Panc1 (cell line): ENCODE measurements at regions not wholly inside any gene's neighbourhood (a gene's known extent, or its start where the extent isn't known, plus 50 kb on each side); places are given as distances from the start of the nearest gene placed in this dataset.

Source experiments
- ATAC-seq: fragments of 200-7000 bp; cut with Tn5 transposase; 2 replicates; pipeline ENCODE4 v1.9.1; 2020; ENCODE audit warnings: mild to moderate bottlenecking, moderate library complexity
- BruUV-seq: library from RNA; stranded (reverse); fragments of 400-500 nt; replicated peaks from 2 replicates; lab custom pipeline; 2021; lab: Mats Ljungman, UMichigan
- CTCF ChIA-PET: fragments of 300-600 bp; sonication (Branson Sonifier 250); formaldehyde crosslinking; loops from one replicate; lab custom pipeline; 2022; ENCODE audit warnings: antibody characterized with exemption; lab: Charles Lee
- POLR2A ChIA-PET: fragments of 300-600 bp; sonication (Branson Sonifier 250); formaldehyde crosslinking; loops from one replicate; lab custom pipeline; 2022; ENCODE audit warnings: antibody characterized with exemption; lab: Charles Lee
- DNase-seq: peaks from one replicate; pipeline ENCODE4 v3.0.0-alpha.2; 2010; ENCODE audit warnings: low read depth, low spot score
- H3K27ac ChIP-seq: 2 replicates; pipeline ENCODE4 v1.5.1; 2011; ENCODE audit warnings: mild to moderate bottlenecking, low read length, inconsistent platforms
- H3K27me3 ChIP-seq: fragments of 200-500 bp; sonication (Bioruptor generic); 2 replicates; pipeline ENCODE4 v1.6.0; 2014; ENCODE audit warnings: low read length, inconsistent platforms; ENCODE audit not compliant: control insufficient read depth, insufficient read depth
- H3K36me3 ChIP-seq: fragments of 200-500 bp; sonication (Bioruptor generic); 2 replicates; pipeline ENCODE4 v1.5.1; 2014; ENCODE audit warnings: inconsistent platforms, mild to moderate bottlenecking, low read length, moderate library complexity; ENCODE audit not compliant: control insufficient read depth, insufficient read depth
- H3K4me1 ChIP-seq: 2 replicates; pipeline ENCODE4 v1.5.1; 2011; ENCODE audit warnings: inconsistent platforms, mild to moderate bottlenecking, low read length, moderate library complexity; ENCODE audit not compliant: control insufficient read depth, insufficient read depth
- H3K4me3 ChIP-seq, 2 experiments: 2 replicates each; pipeline ENCODE4 v1.5.1; 2011 to 2012; ENCODE audit warnings: low read depth in 2 of 2, low read length in 2 of 2, mild to moderate bottlenecking in 2 of 2, inconsistent platforms in 1 of 2, moderate library complexity in 1 of 2
- H3K9me3 ChIP-seq: fragments of 200-500 bp; sonication (Bioruptor generic); 2 replicates; pipeline ENCODE4 v1.5.1; 2014; ENCODE audit warnings: low read depth, mild to moderate bottlenecking, inconsistent platforms, low read length, moderate library complexity; ENCODE audit not compliant: control insufficient read depth, insufficient read depth
- CTCF ChIP-seq: fragments of 450-650 bp; IDR thresholded peaks from 2 replicates; pipeline ENCODE4 v1.5.1; 2017; ENCODE audit warnings: mild to moderate bottlenecking
- POLR2AphosphoS5 ChIP-seq: IDR thresholded peaks from 2 replicates; pipeline ENCODE4 v1.6.1; 2012; ENCODE audit warnings: mild to moderate bottlenecking, low read depth, low read length, moderate library complexity
- REST ChIP-seq, 2 experiments: IDR thresholded peaks; 2 replicates each; pipeline ENCODE4 v1.6.1; 2011 to 2012; ENCODE audit warnings: low read depth in 2 of 2, control low read depth in 1 of 2, low read length in 1 of 2, mild to moderate bottlenecking in 1 of 2, moderate library complexity in 1 of 2; ENCODE audit not compliant: insufficient read depth in 1 of 2
- SIN3A ChIP-seq: IDR thresholded peaks from 2 replicates; pipeline ENCODE4 v1.6.1; 2012; ENCODE audit warnings: low read depth, mild to moderate bottlenecking, low read length, moderate library complexity, borderline replicate concordance; ENCODE audit not compliant: insufficient read depth
- TCF7L2 ChIP-seq: IDR thresholded peaks from 2 replicates; pipeline ENCODE4 v1.6.1; 2011; ENCODE audit warnings: mild to moderate bottlenecking, low read depth, low read length, inconsistent platforms
- in situ Hi-C: cut with HindIII; loops from 2 replicates; pipeline ENCODE4 v1.10.0; 2016; ENCODE audit warnings: low sequenced_read_pairs, low pct_unique_long_range_greater_than_20kb
- intact Hi-C: fragments of 100-400 bp; cut with micrococcal nuclease; formaldehyde crosslinking; loops from one replicate; pipeline ENCODE4 v1.10.0; 2022; ENCODE audit not compliant: unreplicated experiment

- intact Hi-C loops: no loop called here
- TF ChIP-seq SIN3A (no peak), POLR2AphosphoS5 (no peak), REST (IDR thresholded peaks at IDR 0.05; ENCODE audit: insufficient read depth in 1 of 2, low read depth in 2 of 2, low read length in 1 of 2) (no peak), TCF7L2 (no peak), CTCF (no peak)
- in situ Hi-C loops: no loop called here
- ChIA-PET POLR2A (no interaction called here), CTCF (no interaction called here)
- no peaks in the 10 kb centered on the region for H3K4me1 ChIP-seq
- H3K27ac ChIP-seq: no peak overlapping the region
- H3K4me3 ChIP-seq: no peak overlapping the region
- DNase-seq (no peak), ATAC-seq (no peak)
- H3K9me3 ChIP-seq: no peaks in the 10 kb centered on the region
- H3K27me3 ChIP-seq: no peaks in the 10 kb centered on the region
- no TSS peak for BruUV-seq
- no peaks in the 10 kb centered on the region for H3K36me3 ChIP-seq
Measured at GRCh38 chr5:106649031-106649430, 1021.7 kb downstream of the EFNA5 start.

GRCh38 chr5:106648401-106648800, 1022.3 kb downstream of the EFNA5 start:
- intact Hi-C loops: no loop called here
- Histone ChIP-seq H3K4me3 (no peak overlapping the region), H3K4me1 (no peaks in the 10 kb centered on the region), H3K36me3 (no peaks in the 10 kb centered on the region), H3K27me3 (no peaks in the 10 kb centered on the region), H3K9me3 (no peaks in the 10 kb centered on the region), H3K27ac (no peak overlapping the region)
- ChIA-PET CTCF (no interaction called here), POLR2A (no interaction called here)
- in situ Hi-C loops: no loop called here
- DNase-seq (no peak), ATAC-seq (no peak)
- TF ChIP-seq REST (IDR thresholded peaks at IDR 0.05; ENCODE audit: insufficient read depth in 1 of 2, low read depth in 2 of 2, low read length in 1 of 2) (no peak), POLR2AphosphoS5 (no peak), SIN3A (no peak), TCF7L2 (no peak), CTCF (no peak)
- BruUV-seq: no TSS peak
